ENCODE measurements at regions not wholly inside any gene's neighbourhood (a gene's known extent, or its start where the extent isn't known, plus 50 kb on each side); places are given as distances from the start of the nearest gene placed in this dataset.

GRCh38 chr13:104315606-104316005 lies 1249.4 kb upstream of the SLC10A2 start:
- TF ChIP-seq CTCF (conservative IDR thresholded peaks at IDR 0.05 in 1 of 2, IDR thresholded peaks at IDR 0.05 in 1 of 2; ENCODE audit: extremely low read depth in 1 of 2, insufficient read depth in 1 of 2, low read depth in 1 of 2, low read length in 2 of 2): no peak
- TF ChIP-seq EZH2 (IDR thresholded peaks at IDR 0.05; ENCODE audit: borderline replicate concordance, low read length): no peak

All from mammary epithelial cell (primary cell).